ENCODE measurements at regions not wholly inside any gene's neighbourhood (a gene's known extent, or its start where the extent isn't known, plus 50 kb on each side); places are given as distances from the start of the nearest gene placed in this dataset.

- no peak for TF ChIP-seq CTCF (IDR thresholded peaks at IDR 0.05)
- peaks cover 4% of the 10 kb centered on the region for H3K27me3 Mint-ChIP-seq (ENCODE audit: low read depth, poor library complexity)
Observed at GRCh38 chr5:152221721-152222629, 183.1 kb downstream of the NMUR2 start.

GRCh38 chr5:152218694-152219093 is 186.4 kb downstream of the NMUR2 start:
- peaks cover 16% of the 10 kb centered on the region for H3K4me1 Mint-ChIP-seq
- H3K27me3 Mint-ChIP-seq (ENCODE audit: low read depth, poor library complexity), result peaks cover 3% of the 10 kb centered on the region
- no peak overlapping the region for H3K4me3 Mint-ChIP-seq
- no peak for TF ChIP-seq CTCF (IDR thresholded peaks at IDR 0.05)
- no peak overlapping the region for H3K27ac Mint-ChIP-seq
- H3K9me3 Mint-ChIP-seq, result peaks cover 4% of the 10 kb centered on the region
- no peaks in the 10 kb centered on the region for H3K36me3 Mint-ChIP-seq (ENCODE audit: low read depth)
- DNase-seq, result no peak

More at GRCh38 chr5:152221721-152222629, 183.1 kb downstream of the NMUR2 start:
- no peak overlapping the region for H3K27ac Mint-ChIP-seq
- H3K4me1 Mint-ChIP-seq, result peaks cover 27% of the 10 kb centered on the region
- no peak overlapping the region for H3K4me3 Mint-ChIP-seq
- no peaks in the 10 kb centered on the region for H3K36me3 Mint-ChIP-seq (ENCODE audit: low read depth)
- no peaks in the 10 kb centered on the region for H3K9me3 Mint-ChIP-seq
- no peak for DNase-seq

- Mint-ChIP-seq H3K27ac (no peak overlapping the region), H3K4me1 (peaks cover 4% of the 10 kb centered on the region), H3K36me3 (ENCODE audit: low read depth) (no peaks in the 10 kb centered on the region), H3K4me3 (no peak overlapping the region), H3K27me3 (ENCODE audit: low read depth, poor library complexity) (no peaks in the 10 kb centered on the region), H3K9me3 (peaks cover 4% of the 10 kb centered on the region)
- TF ChIP-seq CTCF (IDR thresholded peaks at IDR 0.05), result no peak
- DNase-seq, result no peak
Observed at GRCh38 chr5:152205804-152206203, 199.3 kb downstream of the NMUR2 start.

- Mint-ChIP-seq H3K4me1 (peaks cover 4% of the 10 kb centered on the region), H3K9me3 (no peaks in the 10 kb centered on the region), H3K4me3 (no peak overlapping the region), H3K36me3 (ENCODE audit: low read depth) (no peaks in the 10 kb centered on the region), H3K27me3 (ENCODE audit: low read depth, poor library complexity) (peaks cover 7% of the 10 kb centered on the region), H3K27ac (no peak overlapping the region)
- no peak for TF ChIP-seq CTCF (IDR thresholded peaks at IDR 0.05)
- no peak for DNase-seq
Observed at GRCh38 chr5:152202321-152202720, 202.8 kb downstream of the NMUR2 start.

- Mint-ChIP-seq H3K27ac (no peak overlapping the region), H3K9me3 (peaks cover 10% of the 10 kb centered on the region), H3K27me3 (ENCODE audit: low read depth, poor library complexity) (peaks cover 10% of the 10 kb centered on the region), H3K4me3 (no peak overlapping the region), H3K4me1 (no peaks in the 10 kb centered on the region), H3K36me3 (ENCODE audit: low read depth) (no peaks in the 10 kb centered on the region)
- no peak for DNase-seq
- TF ChIP-seq CTCF (IDR thresholded peaks at IDR 0.05), result no peak
Observed at GRCh38 chr5:152193391-152194107, 211.5 kb downstream of the NMUR2 start.
